HG03460 (cell line): ENCODE measurements at regions not wholly inside any gene's neighbourhood (a gene's known extent, or its start where the extent isn't known, plus 50 kb on each side); places are given as distances from the start of the nearest gene placed in this dataset.
A peak's percentile ranks its signal among the peaks of the same experiment; 100 is the strongest.
"Not testable (repeated sequence)": the region's sequence is repeated elsewhere in the genome, so short reads cannot be mapped to it uniquely, and the experiment has no call there.

Source experiments
- ATAC-seq: cut with Tn5 transposase; IDR thresholded peaks from one replicate; pipeline ENCODE4 v1.9.1; 2021; ENCODE audit not compliant: unreplicated experiment

GRCh38 chrX:104391906-104392305, 137.2 kb upstream of the ESX1 start:
- ATAC-seq = no peak

GRCh38 chrX:104376937-104377336, 122.2 kb upstream of the ESX1 start:
- ATAC-seq = no peak

- no peak for ATAC-seq
Observed at GRCh38 chrX:104372547-104372946, 117.8 kb upstream of the ESX1 start.

GRCh38 chrX:104370089-104370488, 115.4 kb upstream of the ESX1 start:
- ATAC-seq = no peak

- ATAC-seq = not testable (repeated sequence)
Observed at GRCh38 chrX:104360774-104361173, 106.0 kb upstream of the ESX1 start.

GRCh38 chrX:104359124-104359523, 104.4 kb upstream of the ESX1 start:
- no peak for ATAC-seq

GRCh38 chrX:104351173-104351769, 96.5 kb upstream of the ESX1 start:
- ATAC-seq = no peak

GRCh38 chrX:104347860-104348259, 93.1 kb upstream of the ESX1 start:
- no peak for ATAC-seq

- peak; percentile 81 for ATAC-seq
Observed at GRCh38 chrX:104343428-104344129, 88.8 kb upstream of the ESX1 start.

GRCh38 chrX:104342065-104342464, 87.3 kb upstream of the ESX1 start:
- no peak for ATAC-seq

- no peak for ATAC-seq
Observed at GRCh38 chrX:104335756-104336155, 81.0 kb upstream of the ESX1 start.

GRCh38 chrX:104334971-104335370, 80.2 kb upstream of the ESX1 start:
- ATAC-seq = no peak

- no peak for ATAC-seq
Observed at GRCh38 chrX:104330966-104331365, 76.2 kb upstream of the ESX1 start.

GRCh38 chrX:104329731-104330130, 75.0 kb upstream of the ESX1 start:
- ATAC-seq = no peak

GRCh38 chrX:104325213-104325585, 70.5 kb upstream of the ESX1 start:
- ATAC-seq = no peak

- ATAC-seq = no peak
Observed at GRCh38 chrX:104324461-104325212, 69.9 kb upstream of the ESX1 start.

GRCh38 chrX:104319346-104319745, 64.6 kb upstream of the ESX1 start:
- ATAC-seq = no peak

GRCh38 chrX:104318330-104319009, 63.7 kb upstream of the ESX1 start:
- ATAC-seq = no peak

- no peak for ATAC-seq
Observed at GRCh38 chrX:104316739-104317138, 62.0 kb upstream of the ESX1 start.

GRCh38 chrX:104315555-104315954, 60.8 kb upstream of the ESX1 start:
- ATAC-seq = no peak

GRCh38 chrX:104310657-104311254, 56.0 kb upstream of the ESX1 start:
- no peak for ATAC-seq
